ENCODE measurements at regions not wholly inside any gene's neighbourhood (a gene's known extent, or its start where the extent isn't known, plus 50 kb on each side); places are given as distances from the start of the nearest gene placed in this dataset.
"Not testable (repeated sequence)": the region's sequence is repeated elsewhere in the genome, so short reads cannot be mapped to it uniquely, and the experiment has no call there.

DNA sequence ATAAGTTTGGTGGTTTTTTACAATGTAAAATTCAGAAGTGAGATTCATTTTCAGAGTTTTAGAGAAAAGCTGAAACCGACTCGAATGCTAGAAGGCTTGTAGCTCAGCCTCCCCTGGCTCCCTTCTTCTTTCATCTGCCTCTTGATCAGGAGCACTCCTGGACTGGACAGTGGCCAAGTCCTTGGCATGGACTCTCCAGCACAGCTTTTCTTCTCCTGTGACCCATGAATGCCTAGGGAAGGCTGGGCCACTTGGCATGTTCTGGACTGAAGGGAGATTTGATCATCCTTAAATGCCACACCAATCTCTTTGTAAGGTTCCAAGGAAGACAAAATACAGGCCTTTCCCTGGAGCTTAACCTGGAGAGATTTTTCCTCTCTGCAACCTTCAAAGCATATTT lies 384.0 kb upstream of the SASH1 start:
- no peak for DNase-seq (ENCODE audit: extremely low read depth in 1 of 2, low read depth in 1 of 2)

DNA sequence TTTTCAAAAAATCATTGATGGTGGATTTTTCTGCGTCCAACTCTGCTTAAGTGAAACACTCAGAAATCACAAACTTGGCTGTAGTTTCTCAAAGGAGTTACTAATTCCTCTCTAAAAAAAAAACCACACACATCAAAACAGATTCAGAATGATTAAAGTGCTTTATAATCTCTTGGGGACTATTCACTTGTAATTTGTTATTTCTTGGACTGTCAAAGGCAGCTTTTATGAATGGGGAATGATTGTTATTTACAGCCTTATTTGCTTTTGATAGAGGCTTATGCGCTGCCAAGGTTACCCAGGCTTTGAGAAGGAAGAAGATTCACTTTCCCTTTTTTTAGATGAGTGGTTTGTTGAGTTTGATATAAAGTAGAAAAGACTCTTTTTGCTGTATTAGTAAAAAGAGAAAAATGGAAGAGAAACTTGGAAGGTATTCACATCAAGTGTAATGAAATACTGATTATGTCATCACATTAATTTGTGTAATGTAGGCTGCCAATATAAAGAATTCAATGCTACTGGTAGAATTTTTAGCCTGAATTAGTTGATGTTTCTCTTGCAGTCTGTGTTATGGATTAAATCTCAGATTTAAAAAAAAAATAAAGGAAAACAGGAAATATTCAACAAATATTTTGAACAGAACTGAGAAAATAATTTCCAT lies 381.0 kb upstream of the SASH1 start:
- no peak for DNase-seq (ENCODE audit: extremely low read depth in 1 of 2, low read depth in 1 of 2)

DNA sequence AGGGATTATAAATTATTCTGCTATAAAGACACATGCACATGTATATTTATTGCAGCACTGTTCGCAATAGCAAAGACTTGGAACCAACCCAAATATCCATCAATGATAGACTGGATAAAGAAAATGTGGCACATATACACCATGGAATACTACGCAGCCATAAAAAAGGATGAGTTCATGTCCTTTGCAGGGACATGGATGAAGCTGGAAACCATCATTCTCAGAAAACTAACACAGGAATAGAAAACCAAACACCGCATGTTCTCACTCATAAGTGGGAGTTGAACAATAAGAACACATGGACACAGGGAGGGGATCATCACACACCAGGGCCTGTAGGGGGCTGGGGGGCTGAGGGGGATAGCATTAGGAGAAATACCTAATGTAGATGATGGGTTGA lies 377.2 kb upstream of the SASH1 start:
- DNase-seq (ENCODE audit: extremely low read depth in 1 of 2, low read depth in 1 of 2): not testable (repeated sequence)

DNA sequence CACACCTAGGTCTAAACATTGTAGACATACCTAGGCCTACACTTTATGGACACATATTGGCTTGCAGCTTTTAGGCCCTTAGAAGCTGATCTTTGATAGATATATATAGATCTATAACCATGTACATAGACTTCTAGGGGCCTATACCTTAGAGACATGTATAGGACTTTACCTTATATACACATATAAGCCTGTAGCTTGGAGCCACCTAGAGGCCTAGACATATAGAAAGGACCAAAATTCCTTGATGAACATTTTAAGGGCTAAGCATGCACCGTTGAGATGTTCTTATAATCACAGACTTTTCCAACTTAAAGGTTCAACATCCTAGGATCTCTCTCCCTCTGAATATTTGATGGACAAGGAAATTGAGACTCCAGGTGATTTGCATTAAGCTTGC lies 371.7 kb upstream of the SASH1 start:
- DNase-seq (ENCODE audit: extremely low read depth in 1 of 2, low read depth in 1 of 2): no peak

DNA sequence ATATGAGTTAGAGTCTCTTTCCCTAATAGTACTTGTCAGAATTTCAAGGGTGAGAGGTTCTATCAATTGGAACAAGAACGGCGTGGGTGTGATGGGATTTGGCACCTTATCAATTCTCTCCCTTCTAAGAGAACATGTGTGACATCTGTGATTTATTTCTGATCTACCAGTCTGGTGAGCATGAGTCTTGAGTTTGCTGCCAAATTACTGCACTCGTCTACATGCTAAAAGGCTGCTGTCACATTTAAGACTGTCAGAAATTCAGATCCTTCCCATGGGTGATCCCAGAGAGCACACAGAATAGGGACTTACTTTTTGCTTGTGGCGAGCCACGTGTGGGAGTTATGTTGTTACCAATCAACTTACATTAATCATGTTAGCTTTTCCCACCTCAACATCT lies 370.2 kb upstream of the SASH1 start:
- DNase-seq (ENCODE audit: extremely low read depth in 1 of 2, low read depth in 1 of 2): no peak

DNA sequence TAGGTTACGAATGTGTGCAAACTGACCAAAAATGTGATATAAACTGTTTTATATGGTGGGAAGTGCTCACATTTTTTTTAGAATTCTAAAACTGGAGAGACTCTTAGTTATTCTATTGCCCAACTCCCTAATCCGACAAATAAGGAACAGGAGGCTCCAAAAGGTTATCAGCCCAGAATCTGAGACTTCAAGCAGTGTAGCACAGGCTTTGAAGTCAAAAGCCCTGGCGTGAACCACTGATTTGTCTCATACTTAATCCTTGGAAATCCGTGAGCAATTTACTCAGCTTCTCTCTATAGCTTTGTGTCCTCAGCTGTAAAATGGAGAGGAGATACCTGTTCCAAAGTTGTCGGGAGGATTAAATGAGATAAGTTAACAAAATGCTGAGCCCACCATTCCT lies 368.8 kb upstream of the SASH1 start:
- no peak for DNase-seq (ENCODE audit: extremely low read depth in 1 of 2, low read depth in 1 of 2)

DNA sequence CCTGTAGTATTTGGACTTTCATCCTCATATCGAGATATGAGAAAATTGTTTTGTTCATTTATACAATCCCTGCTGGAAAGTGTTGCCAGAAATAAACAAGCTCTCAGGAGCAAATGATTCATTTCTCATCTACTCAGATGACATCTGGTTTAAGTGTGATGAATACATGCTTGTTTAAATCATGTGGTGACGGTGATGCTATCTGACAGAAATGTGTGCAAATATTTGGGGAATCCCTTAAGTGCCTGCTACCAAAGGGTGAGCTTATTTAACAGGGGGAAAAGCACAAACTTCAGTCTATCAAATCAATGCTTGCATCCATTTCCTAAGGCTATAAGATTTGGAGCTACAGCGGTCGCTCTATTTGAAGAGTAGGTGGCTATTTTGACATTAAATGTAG lies 368.3 kb upstream of the SASH1 start:
- DNase-seq (ENCODE audit: extremely low read depth in 1 of 2, low read depth in 1 of 2): no peak

DNA sequence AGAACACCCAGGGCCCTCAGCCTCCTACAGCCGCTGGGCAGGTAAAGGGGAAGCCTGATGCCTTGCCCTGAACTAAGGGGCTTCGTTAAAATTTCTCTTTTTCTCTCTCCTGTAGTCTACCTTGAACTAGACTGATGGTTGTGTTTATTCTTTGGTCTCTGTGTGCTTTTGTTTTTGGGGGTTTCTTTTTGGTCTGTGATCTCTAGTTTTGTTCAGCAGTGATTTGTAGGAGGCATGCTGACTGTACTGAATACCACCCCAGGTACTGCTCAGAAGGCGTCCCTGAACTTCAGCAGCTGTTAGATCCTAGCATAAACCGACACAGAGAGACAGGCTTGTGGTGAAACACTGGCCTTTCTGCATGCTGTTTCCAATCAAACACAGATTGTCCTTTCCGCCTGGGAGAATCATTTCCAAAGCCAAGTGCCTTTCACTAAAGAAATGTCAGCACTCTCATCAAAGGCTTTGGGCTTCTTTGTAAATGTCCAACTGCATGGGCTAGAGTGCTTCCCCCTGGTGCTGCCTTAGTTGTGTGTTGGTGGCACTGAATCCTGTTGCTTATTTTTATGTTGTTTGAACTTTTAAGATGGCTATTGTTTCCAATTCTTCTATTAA lies 364.7 kb upstream of the SASH1 start:
- DNase-seq (ENCODE audit: extremely low read depth in 1 of 2, low read depth in 1 of 2): no peak

DNA sequence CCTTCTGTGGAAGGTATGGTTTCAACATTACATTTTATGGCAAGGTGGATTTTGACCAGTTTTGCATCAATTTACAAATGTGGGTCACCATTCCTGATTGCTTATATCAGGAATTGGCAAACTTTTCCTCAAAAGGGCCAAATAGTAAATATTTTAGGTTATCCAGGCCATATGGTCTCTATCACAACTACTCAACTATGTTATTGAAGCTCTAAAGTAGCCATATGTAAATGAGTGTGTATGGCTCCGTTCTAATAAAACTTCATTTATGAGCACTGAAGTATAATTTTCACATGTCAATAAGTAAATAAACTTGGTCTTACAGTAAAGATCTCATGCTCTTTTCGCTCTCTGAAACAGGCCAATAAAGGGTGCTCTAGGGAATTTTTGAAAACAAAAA lies 362.7 kb upstream of the SASH1 start:
- DNase-seq (ENCODE audit: extremely low read depth in 1 of 2, low read depth in 1 of 2): no peak

DNA sequence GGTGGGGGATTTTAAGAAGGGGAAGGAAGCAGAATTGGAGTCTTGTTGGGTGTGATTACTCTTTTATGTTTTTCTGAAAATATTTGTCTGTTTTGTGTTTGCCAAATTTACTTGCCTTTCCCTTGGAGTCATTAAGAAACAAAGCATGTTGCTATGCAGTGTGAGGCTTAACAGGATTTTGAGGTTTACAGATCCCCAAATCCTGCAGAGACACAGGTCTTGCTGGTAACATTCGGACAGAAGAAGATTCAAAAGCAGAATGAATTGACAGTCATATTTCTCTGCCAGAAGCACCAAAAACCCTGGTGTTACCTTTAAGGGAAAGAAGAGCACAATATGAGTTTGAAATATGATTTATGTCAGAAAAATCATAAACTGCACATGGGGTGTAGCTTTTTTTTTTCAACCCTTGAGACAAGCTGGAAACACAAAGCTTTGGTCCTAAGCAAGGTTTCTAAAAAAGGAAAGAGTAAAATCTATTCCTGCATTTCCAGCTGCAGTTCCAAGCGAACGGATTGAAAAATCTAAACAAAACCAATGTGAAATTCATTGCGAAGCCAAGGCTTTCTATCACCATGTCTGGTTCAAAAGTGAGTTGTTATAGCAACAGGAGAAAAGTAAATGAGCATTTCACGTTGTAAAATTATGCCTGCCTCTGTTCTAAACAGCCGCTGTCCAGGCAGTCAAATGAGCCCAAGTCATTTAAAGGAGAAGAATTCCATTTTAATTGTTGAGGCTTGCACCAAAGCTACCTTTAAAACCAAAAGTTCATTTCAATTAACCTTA lies 358.9 kb upstream of the SASH1 start:
- no peak for DNase-seq (ENCODE audit: extremely low read depth in 1 of 2, low read depth in 1 of 2)

DNA sequence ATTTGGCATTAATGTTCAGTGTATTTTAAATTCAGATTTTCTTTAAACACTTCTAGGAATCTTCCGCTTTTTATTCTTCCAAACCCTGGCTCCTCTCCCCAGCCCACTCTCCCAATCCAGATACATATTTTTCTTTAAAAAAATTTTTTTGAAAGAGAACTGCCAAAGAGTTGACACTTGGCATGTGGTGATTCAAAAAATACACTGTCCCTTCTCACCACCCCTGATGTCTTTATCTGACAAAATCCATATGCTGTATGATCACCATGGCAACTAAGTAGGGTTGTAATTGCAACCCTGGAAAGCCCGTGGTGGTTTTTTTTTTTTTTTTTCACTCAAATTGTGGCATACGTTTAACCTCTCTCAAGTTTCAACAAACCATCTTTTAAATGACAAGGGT lies 355.8 kb upstream of the SASH1 start:
- no peak for DNase-seq (ENCODE audit: extremely low read depth in 1 of 2, low read depth in 1 of 2)

DNA sequence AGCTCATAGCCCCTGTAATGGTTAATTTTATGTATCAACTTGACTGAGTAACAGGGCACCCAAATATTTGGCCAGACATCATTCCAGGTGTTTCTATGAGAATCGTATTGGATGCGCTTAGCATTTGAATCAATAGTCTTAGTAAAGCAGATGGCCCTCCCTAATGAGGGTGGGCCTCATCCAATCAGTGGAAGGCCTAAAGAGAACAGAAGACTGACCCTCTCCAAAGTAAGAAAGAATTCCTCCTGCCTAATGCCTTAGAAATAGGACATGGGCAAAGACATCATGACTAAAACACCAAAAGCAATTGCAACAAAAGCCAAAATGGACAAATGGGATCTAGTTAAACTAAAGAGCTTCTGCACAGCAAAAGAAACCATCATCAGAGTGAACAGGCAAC lies 352.5 kb upstream of the SASH1 start:
- no peak for DNase-seq (ENCODE audit: extremely low read depth in 1 of 2, low read depth in 1 of 2)

DNA sequence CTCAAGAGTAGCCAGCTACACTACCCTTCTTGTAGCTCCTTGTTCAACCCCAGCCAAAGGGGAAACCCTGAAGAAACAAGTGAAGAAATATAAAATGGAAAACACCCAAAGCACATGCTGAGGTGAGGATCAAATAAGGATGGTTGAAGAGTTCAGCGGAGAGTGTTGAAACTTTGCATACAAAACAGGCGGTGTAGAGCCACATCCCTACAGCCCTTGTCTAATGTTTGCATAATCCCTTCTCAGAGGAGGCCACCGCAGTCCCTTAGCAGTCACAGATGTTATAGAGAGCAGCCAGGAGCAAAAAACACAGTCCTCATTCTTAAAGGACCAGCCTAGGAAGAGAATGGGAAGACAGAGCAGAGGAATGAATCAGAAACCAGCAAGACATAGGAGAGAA lies 350.7 kb upstream of the SASH1 start:
- DNase-seq (ENCODE audit: extremely low read depth in 1 of 2, low read depth in 1 of 2): no peak

DNA sequence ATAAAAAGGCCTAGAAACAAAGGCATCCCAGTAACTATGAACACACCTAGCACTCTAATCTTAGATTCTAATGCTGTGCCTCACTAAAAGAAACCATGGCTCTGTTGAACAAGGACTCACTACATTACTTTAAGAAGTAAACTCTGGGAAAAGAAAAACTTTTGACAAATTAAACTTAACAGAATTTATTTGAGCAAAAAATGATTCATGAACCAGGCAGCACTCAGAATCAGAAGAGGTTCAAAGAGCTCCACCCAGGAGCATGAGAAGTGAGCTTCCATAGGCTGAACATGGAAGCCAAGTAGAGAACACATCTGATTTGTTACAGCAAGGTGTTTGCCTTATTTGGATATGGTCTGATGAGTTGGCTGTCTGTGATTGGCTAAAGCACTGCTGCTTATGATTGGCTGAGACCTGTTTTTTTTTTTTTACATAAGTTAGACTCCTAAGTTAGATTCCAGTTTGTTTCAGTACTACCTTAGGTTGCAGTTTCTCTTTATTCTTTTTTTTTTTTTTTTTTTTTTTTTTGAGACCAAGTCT lies 343.6 kb upstream of the SASH1 start:
- DNase-seq (ENCODE audit: extremely low read depth in 1 of 2, low read depth in 1 of 2): no peak

DNA sequence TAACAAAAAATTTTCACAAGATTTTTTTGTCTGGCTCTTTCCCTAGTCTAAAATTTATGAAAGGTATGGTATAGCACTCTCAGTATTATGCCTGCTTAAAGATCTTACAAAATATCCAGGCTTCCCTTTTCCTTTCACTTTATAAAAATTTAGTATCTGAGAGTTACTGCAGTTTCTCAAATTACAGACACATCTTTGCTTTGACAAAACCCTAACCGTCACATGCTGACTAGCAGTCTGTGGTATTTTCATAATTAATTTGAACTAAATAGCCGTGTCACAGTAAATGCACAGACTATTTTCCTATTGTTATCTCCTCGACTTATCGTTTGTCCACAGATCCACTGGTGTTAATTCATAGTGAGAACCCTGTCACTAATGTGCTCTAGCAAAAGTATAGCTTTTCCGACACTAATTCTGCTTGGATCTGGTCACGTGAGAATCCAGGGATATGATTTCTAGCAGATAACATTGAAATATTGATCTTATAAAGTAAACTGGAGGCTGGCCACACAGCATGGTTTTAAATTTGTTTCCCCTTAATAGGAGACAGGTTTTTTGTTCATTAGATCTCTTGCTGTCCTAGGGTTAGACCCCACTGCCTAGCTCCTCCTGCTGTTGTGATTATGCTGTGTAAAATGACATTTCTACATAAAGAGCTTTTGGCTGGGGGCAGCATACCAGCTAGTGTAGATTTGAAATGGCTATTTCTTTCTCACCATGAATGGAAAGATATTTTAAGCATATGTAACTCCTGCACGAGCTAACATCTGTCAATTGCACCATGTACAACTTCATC lies 340.6 kb upstream of the SASH1 start:
- no peak for DNase-seq (ENCODE audit: extremely low read depth in 1 of 2, low read depth in 1 of 2)

DNA sequence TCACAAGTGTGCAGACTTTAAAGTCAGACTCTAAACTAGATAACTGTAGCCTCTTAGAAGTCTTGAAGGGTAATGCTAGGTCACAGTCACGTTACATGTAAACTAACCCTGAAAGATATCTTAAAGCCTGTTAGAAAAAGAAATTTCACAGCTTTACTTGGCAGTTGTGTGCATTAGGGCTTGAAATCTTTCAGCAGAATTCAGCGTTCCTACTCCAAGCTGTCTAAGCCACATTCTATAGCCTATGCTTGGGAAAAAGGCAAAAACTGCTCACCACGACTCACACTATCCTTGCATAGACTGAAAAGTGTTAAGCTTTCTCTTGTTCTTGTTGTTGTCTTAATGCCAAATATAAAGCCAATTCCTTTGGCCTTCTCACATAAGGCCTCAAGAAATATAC lies 338.0 kb upstream of the SASH1 start:
- DNase-seq (ENCODE audit: extremely low read depth in 1 of 2, low read depth in 1 of 2): no peak

DNA sequence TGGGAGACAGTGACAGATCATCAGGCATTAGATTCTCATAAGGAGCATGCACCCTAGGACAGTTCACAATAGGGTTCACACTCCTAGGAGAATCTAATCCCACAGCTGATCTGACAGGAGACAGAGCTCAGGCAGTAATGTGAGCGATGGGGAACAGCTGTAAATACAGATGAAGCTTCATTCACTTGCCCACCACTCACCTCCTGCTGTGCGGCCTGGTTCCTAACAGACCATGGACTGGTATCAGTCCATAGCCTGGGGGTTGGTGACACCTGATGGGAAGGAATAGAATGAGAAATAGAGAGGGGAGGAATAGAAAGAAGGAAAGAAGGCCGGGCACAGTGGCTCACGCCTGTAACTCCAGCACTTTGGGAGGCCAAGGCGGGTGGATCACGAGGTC lies 336.8 kb upstream of the SASH1 start:
- no peak for DNase-seq (ENCODE audit: extremely low read depth in 1 of 2, low read depth in 1 of 2)

DNA sequence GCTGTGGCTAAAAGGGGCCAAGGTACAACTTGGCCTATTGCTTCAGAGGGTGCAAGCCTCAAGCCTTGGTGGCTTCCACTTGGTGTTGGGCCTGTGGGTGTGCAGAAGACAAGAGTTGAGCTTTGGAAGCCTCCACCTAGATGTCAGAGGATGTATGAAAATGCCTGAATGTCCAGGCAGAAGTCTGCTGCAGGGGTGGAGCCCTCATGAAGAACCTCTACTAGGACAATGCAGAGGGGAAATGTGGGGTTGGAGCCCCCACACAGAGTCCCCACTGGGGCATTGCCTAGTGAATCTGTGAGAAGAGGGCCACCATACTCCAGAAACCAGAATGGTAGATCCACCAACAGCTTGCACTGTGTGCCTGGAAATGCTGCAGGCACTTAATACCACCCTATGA lies 332.1 kb upstream of the SASH1 start:
- not testable (repeated sequence) for DNase-seq (ENCODE audit: extremely low read depth in 1 of 2, low read depth in 1 of 2)

DNA sequence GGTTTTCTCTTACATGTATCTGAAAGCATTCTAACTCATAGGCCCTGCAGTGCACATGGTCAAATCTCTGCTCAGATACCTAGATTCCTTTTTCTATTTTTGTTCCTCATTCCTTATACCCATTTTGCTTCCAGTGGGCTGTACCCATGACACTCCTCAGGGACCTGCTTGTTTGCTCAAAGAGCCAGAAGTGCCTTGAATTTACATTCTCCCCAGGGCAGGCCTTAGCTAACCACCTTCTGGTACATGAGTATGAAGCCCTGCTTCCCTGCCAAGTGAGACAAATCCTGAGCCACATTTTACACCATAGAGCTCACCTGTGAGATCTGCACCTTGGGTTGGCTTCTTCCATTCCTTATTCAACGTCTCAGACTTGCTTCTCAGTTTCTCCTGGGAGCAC lies 326.6 kb upstream of the SASH1 start:
- DNase-seq (ENCODE audit: extremely low read depth in 1 of 2, low read depth in 1 of 2): no peak

DNA sequence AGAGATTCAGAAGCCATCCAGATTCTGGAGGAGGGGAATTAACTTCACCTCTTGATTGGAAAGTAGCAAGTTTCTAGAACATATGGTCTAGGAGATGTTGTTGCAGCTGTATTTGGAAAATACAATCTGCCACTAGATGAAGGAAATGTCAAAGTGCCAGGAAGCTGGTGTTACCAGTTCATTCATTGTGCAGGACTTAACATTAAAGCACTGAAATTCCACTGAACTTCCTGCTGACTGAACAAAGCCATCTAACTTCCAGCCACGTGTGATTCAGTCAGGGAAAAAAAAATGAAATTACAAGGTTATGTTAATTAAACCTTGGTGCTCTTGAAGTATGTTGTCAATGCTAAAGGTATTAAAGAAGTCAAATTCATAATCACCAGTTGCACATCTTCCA lies 321.5 kb upstream of the SASH1 start:
- DNase-seq (ENCODE audit: extremely low read depth in 1 of 2, low read depth in 1 of 2): no peak

DNA sequence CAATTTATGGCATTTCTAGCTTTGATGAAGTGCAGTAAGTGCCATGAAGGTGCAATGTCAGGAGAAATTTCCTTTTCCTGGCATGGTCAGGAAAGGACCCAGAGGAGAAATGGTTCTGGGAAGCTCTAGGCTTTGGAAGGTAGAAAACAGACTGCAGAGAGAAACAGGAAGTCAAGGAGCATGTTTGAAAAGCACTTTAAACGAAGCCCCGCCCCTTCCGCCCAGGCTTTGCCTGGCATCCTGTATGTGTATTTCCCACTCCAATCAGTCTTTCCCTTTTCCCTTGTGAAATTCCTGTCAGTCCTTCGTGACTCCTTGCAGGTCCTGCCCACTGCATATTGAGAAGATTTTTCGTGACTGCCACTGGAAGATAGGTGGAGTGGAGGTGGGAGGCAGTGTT lies 320.9 kb upstream of the SASH1 start:
- no peak for DNase-seq (ENCODE audit: extremely low read depth in 1 of 2, low read depth in 1 of 2)
